HCT116 (cell line): ENCODE measurements at regions not wholly inside any gene's neighbourhood (a gene's known extent, or its start where the extent isn't known, plus 50 kb on each side); places are given as distances from the start of the nearest gene placed in this dataset.

Experiments
- ATAC-seq: fragments of 200-7000 bp; cut with Tn5 transposase; 2 replicates; pipeline ENCODE4 v1.9.1; 2020; ENCODE audit warnings: mild to moderate bottlenecking, moderate library complexity
- BruUV-seq: library from RNA; stranded (reverse); fragments of 400-500 nt; replicated peaks from 2 replicates; lab custom pipeline; 2021; lab: Mats Ljungman, UMichigan
- CTCF ChIA-PET: fragments of 300-600 bp; sonication (Branson Sonifier 250); formaldehyde crosslinking; loops from one replicate; lab custom pipeline; 2021; ENCODE audit warnings: antibody characterized with exemption; lab: Charles Lee
- POLR2A ChIA-PET: fragments of 300-600, 350-600 bp; sonication (Branson Sonifier 250); formaldehyde crosslinking; loops from one replicate; lab custom pipeline; 2021; ENCODE audit warnings: antibody characterized with exemption; lab: Charles Lee
- RAD21 ChIA-PET, 2 experiments: fragments of 300-600 bp; sonication (Branson Sonifier 250); formaldehyde crosslinking; loops; one replicate each; lab custom pipeline; 2023; ENCODE audit warnings: low total read pairs in 2 of 2; ENCODE audit not compliant: uncharacterized antibody in 2 of 2, unreplicated experiment in 2 of 2, low non-redundant PET in 1 of 2; lab: Charles Lee
- DNase-seq: peaks from one replicate; pipeline ENCODE4 v3.0.0-alpha.2; 2010; ENCODE audit warnings: low read depth, low spot score
- H2AFZ ChIP-seq: fragments of 200-600 bp; shearing (Covaris generic), sonication (generic); 2 replicates; pipeline ENCODE4 v1.6.1; 2017; ENCODE audit warnings: low read depth, mixed run types, mixed read lengths, antibody characterized with exemption, low read length; ENCODE audit not compliant: poor library complexity, severe bottlenecking
- H3K27ac ChIP-seq: 2 replicates; pipeline ENCODE4 v1.5.1; 2012; ENCODE audit warnings: low read depth, low read length
- H3K27me3 ChIP-seq: fragments of 200-600 bp; sonication (generic); 2 replicates; pipeline ENCODE4 v1.6.1; 2016; ENCODE audit warnings: mixed run types, low read length, mixed read lengths; ENCODE audit not compliant: insufficient read depth
- H3K36me3 ChIP-seq, 2 experiments: fragments of 200-500 bp in 1 of 2; fragments of 200-600 bp in 1 of 2; sonication (Bioruptor generic) in 1 of 2; sonication (generic) in 1 of 2; 2 replicates each; pipeline versions ENCODE4 v1.5.1 to v1.6.1; 2014 to 2016; ENCODE audit warnings: low read length in 2 of 2, inconsistent platforms in 1 of 2, mixed read lengths in 1 of 2, mixed run types in 1 of 2; ENCODE audit not compliant: insufficient read depth in 2 of 2, control insufficient read depth in 1 of 2
- H3K4me1 ChIP-seq, 2 experiments: fragments of 200-600 bp in 1 of 2; sonication (generic) in 1 of 2; 2 replicates each; pipeline versions ENCODE4 v1.5.1 to v1.6.1; 2012 to 2017; ENCODE audit warnings: low read length in 2 of 2, inconsistent platforms in 1 of 2, mild to moderate bottlenecking in 1 of 2, mixed read lengths in 1 of 2, mixed run types in 1 of 2, moderate library complexity in 1 of 2; ENCODE audit not compliant: insufficient read depth in 2 of 2, control insufficient read depth in 1 of 2
- H3K4me2 ChIP-seq: fragments of 200-600 bp; sonication (generic); 2 replicates; pipeline ENCODE4 v1.6.1; 2017; ENCODE audit warnings: mixed run types, low read length, mixed read lengths
- H3K4me3 ChIP-seq, 2 experiments: fragments of 200-600 bp in 1 of 2; sonication (generic) in 1 of 2; replicated peaks in 1 of 2; 2 replicates each; pipeline ENCODE4 v1.5.1; 2011 to 2016; ENCODE audit warnings: low read length in 2 of 2, control low read depth in 1 of 2, low read depth in 1 of 2, mild to moderate bottlenecking in 1 of 2, mixed read lengths in 1 of 2, mixed run types in 1 of 2
- H3K79me2 ChIP-seq: fragments of 200-600 bp; sonication (generic); 2 replicates; pipeline ENCODE4 v1.6.1; 2017; ENCODE audit warnings: mild to moderate bottlenecking, mixed run types, low read length, moderate library complexity, mixed read lengths; ENCODE audit not compliant: insufficient read depth
- H3K9ac ChIP-seq: fragments of 200-600 bp; sonication (generic); 2 replicates; pipeline ENCODE4 v1.6.1; 2016; ENCODE audit warnings: low read length, mixed read lengths
- H3K9me2 ChIP-seq: fragments of 200-600 bp; sonication (generic), shearing (Covaris generic); 2 replicates; pipeline ENCODE4 v1.6.1; 2017; ENCODE audit warnings: mixed run types, mild to moderate bottlenecking, moderate library complexity; ENCODE audit not compliant: insufficient read depth
- H3K9me3 ChIP-seq, 2 experiments: fragments of 200-500 bp in 1 of 2; fragments of 200-600 bp in 1 of 2; sonication (Bioruptor generic) in 1 of 2; sonication (generic) in 1 of 2; 2 replicates each; pipeline ENCODE4 v1.6.1; 2014 to 2017; ENCODE audit warnings: low read length in 2 of 2, mixed read lengths in 2 of 2, inconsistent platforms in 1 of 2, low read depth in 1 of 2, mild to moderate bottlenecking in 1 of 2, mixed run types in 1 of 2, moderate library complexity in 1 of 2; ENCODE audit not compliant: control insufficient read depth in 1 of 2, insufficient read depth in 1 of 2
- H4K20me1 ChIP-seq: fragments of 200-600 bp; sonication (generic), shearing (Covaris generic); 2 replicates; pipeline ENCODE4 v1.6.1; 2017; ENCODE audit warnings: mixed run types, mild to moderate bottlenecking, moderate library complexity; ENCODE audit not compliant: insufficient read depth
- EGR1 ChIP-seq: IDR thresholded peaks from 2 replicates; pipeline ENCODE4 v1.6.1; 2012; ENCODE audit warnings: low read depth
- EZH2 ChIP-seq: fragments of 200-600 bp; sonication (generic); IDR thresholded peaks from 2 replicates; pipeline ENCODE4 v1.6.1; 2017; ENCODE audit warnings: antibody characterized with exemption, mixed run types
- EZH2phosphoT487 ChIP-seq: fragments of 200-600 bp; IDR thresholded peaks from 2 replicates; pipeline ENCODE4 v1.6.1; 2018; ENCODE audit warnings: antibody characterized with exemption, borderline replicate concordance
- JUND ChIP-seq: IDR thresholded peaks from 2 replicates; pipeline ENCODE4 v1.6.1; 2012
- POLR2A ChIP-seq: IDR thresholded peaks from 2 replicates; pipeline ENCODE4 v1.7.0; 2011; ENCODE audit warnings: borderline replicate concordance; ENCODE audit not compliant: insufficient read depth, insufficient read length; ENCODE audit errors: extremely low read depth
- RAD21 ChIP-seq: IDR thresholded peaks from 2 replicates; pipeline ENCODE4 v1.6.1; 2012; ENCODE audit warnings: low read depth, mild to moderate bottlenecking
- TCF7L2 ChIP-seq: IDR thresholded peaks from 2 replicates; pipeline ENCODE4 v1.7.0; 2011; ENCODE audit warnings: borderline replicate concordance, inconsistent platforms; ENCODE audit not compliant: insufficient read depth, insufficient read length; ENCODE audit errors: extremely low read depth
- ZFX ChIP-seq: fragments of 450-650 bp; IDR thresholded peaks from 2 replicates; pipeline ENCODE4 v1.6.1; 2017
- ZNF274 ChIP-seq: fragments of 200-500 bp; sonication (Bioruptor generic); IDR thresholded peaks from 2 replicates; pipeline ENCODE4 v1.6.1; 2014; ENCODE audit warnings: mild to moderate bottlenecking, low read depth, low read length, inconsistent platforms
- intact Hi-C: fragments of 100-400 bp; cut with micrococcal nuclease; formaldehyde crosslinking; loops from 2 replicates; pipeline ENCODE4 v1.10.0; 2022
- TF ChIP-seq, protein P1 (sequence below), 3 experiments: fragments of 200-600 bp in 1 of 3; sonication (generic) in 1 of 3; IDR thresholded peaks in 2 of 3; conservative IDR thresholded peaks in 1 of 3; 2 replicates each; pipeline ENCODE4 v1.5.1; 2012 to 2017; ENCODE audit warnings: low read depth in 2 of 3, low read length in 2 of 3, antibody characterized with exemption in 1 of 3, borderline replicate concordance in 1 of 3, control low read depth in 1 of 3, mild to moderate bottlenecking in 1 of 3, mixed read lengths in 1 of 3, mixed run types in 1 of 3, moderate library complexity in 1 of 3; ENCODE audit not compliant: insufficient read depth in 1 of 3
- TF ChIP-seq, protein P2 (sequence below): IDR thresholded peaks from 2 replicates; pipeline ENCODE4 v1.6.1; 2012

DNA sequence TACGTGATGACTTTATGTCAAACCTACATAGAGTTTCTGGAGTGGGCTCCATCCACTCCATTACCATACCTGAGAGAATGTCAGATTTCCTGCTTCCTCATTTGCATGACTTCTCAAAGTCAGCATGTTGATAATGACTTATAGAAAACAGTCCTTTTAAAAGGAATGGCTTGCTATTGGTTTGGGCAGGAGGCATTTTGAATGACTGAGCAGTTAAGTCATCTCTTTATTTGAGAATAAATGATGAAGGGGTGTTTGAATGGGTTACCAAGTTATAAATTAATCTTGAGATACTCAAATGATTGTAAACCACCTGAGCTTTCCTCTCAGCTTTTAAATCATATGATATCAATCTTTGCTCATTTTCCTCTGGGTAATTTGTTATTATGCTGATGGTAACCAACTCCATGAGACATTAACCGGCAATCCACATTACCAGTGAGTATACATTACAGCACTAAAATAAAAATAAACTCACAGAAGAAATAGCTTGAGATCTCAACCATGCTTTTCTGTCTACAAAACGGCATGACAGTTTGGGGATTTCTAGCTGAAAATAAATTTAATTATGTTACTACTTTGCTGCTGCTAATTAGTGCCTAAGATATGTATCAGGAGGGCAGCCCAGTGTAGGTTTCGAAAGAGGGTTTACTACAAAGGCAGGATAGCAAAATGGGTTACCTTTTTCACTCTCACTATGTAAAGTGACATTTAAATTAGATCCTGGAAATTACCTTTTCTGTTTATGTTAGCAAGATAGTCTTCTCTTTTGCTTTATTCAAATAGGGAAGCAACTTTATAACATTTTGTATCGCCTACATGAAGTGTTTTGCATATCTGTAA is 78.8 kb downstream of the RPS12 start (continued):
- TF ChIP-seq ZNF274, result no peak
- TF ChIP-seq JUND, result no peak

DNA sequence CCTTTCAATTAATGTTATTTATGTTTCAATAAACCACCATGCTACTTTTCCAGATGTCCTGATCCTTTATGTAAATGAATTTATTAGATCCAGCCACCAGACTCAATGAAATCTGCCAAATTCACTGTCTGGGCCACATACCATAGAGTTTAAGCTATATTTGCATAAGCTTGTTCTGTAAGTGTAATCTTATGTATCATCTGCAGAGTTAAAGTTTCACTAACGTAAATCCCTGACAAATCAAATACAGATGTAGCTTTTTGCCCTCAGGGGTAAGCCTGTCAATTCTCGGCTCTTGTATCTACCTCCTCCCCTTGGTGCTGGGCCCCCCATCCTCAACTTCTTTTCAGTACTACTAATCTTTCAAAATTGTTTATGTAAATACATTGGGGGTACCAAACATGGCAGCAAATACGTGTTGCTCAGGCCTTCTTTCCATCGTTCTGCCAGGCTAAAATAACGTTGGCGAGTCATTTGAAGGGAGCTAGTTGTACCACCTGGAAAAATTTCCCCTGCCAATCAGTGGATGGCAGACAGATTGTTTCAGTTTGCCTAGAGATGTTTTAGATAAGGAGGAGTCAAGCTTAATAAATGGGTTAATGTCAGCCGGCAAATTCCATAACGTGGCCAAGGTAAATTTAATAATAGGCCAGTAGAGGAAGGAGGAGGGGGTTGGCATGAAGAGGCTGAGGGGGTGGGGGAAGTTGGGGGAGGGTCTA is 79.6 kb downstream of the RPS12 start:
- Histone ChIP-seq H3K27ac (no peak overlapping the region), H3K9ac (no peak overlapping the region), H3K9me3 (no peaks in the 10 kb centered on the region), H3K4me3 (no peak overlapping the region), H3K4me1 (no peaks in the 10 kb centered on the region), H3K36me3 (no peaks in the 10 kb centered on the region), H4K20me1 (no peaks in the 10 kb centered on the region), H3K27me3 (no peaks in the 10 kb centered on the region), H3K9me2 (no peaks in the 10 kb centered on the region), H2AFZ (no peak overlapping the region), H3K79me2 (no peaks in the 10 kb centered on the region), H3K4me2 (no peak overlapping the region)
- ChIA-PET RAD21 (no interaction called here), POLR2A (no interaction called here), CTCF (no interaction called here)
- no peak for ATAC-seq
- no peak for DNase-seq
- intact Hi-C loops, result no loop called here
- TF ChIP-seq TCF7L2 (no peak), POLR2A (no peak), ZNF274 (no peak), EZH2 (no peak), ZFX (no peak), EGR1 (no peak), RAD21 (no peak), JUND (no peak), EZH2phosphoT487 (no peak)
- TF ChIP-seq, protein P1, sequence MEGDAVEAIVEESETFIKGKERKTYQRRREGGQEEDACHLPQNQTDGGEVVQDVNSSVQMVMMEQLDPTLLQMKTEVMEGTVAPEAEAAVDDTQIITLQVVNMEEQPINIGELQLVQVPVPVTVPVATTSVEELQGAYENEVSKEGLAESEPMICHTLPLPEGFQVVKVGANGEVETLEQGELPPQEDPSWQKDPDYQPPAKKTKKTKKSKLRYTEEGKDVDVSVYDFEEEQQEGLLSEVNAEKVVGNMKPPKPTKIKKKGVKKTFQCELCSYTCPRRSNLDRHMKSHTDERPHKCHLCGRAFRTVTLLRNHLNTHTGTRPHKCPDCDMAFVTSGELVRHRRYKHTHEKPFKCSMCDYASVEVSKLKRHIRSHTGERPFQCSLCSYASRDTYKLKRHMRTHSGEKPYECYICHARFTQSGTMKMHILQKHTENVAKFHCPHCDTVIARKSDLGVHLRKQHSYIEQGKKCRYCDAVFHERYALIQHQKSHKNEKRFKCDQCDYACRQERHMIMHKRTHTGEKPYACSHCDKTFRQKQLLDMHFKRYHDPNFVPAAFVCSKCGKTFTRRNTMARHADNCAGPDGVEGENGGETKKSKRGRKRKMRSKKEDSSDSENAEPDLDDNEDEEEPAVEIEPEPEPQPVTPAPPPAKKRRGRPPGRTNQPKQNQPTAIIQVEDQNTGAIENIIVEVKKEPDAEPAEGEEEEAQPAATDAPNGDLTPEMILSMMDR (IDR thresholded peaks at IDR 0.05 in 2 of 3, conservative IDR thresholded peaks at IDR 0.05 in 1 of 3; ENCODE audit: borderline replicate concordance in 1 of 3, insufficient read depth in 1 of 3, low read depth in 2 of 3, low read length in 2 of 3), result no peak
- TF ChIP-seq, protein P2, sequence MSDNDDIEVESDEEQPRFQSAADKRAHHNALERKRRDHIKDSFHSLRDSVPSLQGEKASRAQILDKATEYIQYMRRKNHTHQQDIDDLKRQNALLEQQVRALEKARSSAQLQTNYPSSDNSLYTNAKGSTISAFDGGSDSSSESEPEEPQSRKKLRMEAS, result no peak
- no TSS peak for BruUV-seq
